Breast epithelium (tissue), 4 donors: ENCODE measurements at regions not wholly inside any gene's neighbourhood (a gene's known extent, or its start where the extent isn't known, plus 50 kb on each side); places are given as distances from the start of the nearest gene placed in this dataset.

Source experiments
- DNase-seq, 2 donors: peaks; one replicate each; pipeline ENCODE4 v3.0.0-alpha.2; 2019; ENCODE audit warnings: low spot score in 2 of 2
- H3K27ac ChIP-seq, 2 donors: fragments of 200-600 bp; sonication (generic) in 1 of 2; one replicate each; pipeline ENCODE4 v1.5.1; 2016 to 2019; ENCODE audit warnings: mild to moderate bottlenecking in 1 of 2
- H3K27me3 ChIP-seq, 2 donors: fragments of 200-600 bp; sonication (generic) in 1 of 2; one replicate each; pipeline versions ENCODE4 v1.5.1 to v1.6.0; 2017 to 2019; ENCODE audit warnings: control low read depth in 1 of 2, mild to moderate bottlenecking in 1 of 2
- H3K36me3 ChIP-seq: fragments of 200-600 bp; one replicate; pipeline ENCODE4 v1.5.1; 2019
- H3K4me1 ChIP-seq, 2 donors: fragments of 200-600 bp; sonication (generic); one replicate each; pipeline ENCODE4 v1.5.1; 2016 to 2019; ENCODE audit warnings: control low read depth in 1 of 2
- H3K4me3 ChIP-seq, 3 donors: fragments of 200-600 bp; sonication (generic); 1 replicate in 2 of 3; 2 replicates in 1 of 3; pipeline ENCODE4 v1.5.1; 2016 to 2019; ENCODE audit warnings: mild to moderate bottlenecking in 3 of 3, moderate library complexity in 2 of 3
- H3K9me3 ChIP-seq, 2 donors: fragments of 200-600 bp; sonication (generic) in 1 of 2; one replicate each; pipeline ENCODE4 v1.5.1; 2016 to 2019; ENCODE audit warnings: control low read depth in 1 of 2
- POLR2A ChIP-seq: fragments of 450-650 bp; IDR thresholded peaks from one replicate; pipeline ENCODE4 v1.6.1; 2016; ENCODE audit warnings: antibody characterized with exemption, mild to moderate bottlenecking, moderate library complexity
- POLR2AphosphoS5 ChIP-seq, 3 donors: sonication (generic); formaldehyde crosslinking; IDR thresholded peaks; one replicate each; pipeline ENCODE4 v1.6.1; 2017; ENCODE audit warnings: antibody characterized with exemption in 3 of 3
- intact Hi-C: fragments of 100-400 bp; cut with DNase I; formaldehyde crosslinking; loops from one replicate; pipeline ENCODE4 v1.15.1; 2023; ENCODE audit warnings: low total_unique reads
- TF ChIP-seq, protein P1 (sequence below), 3 donors: fragments of 450-650 bp; IDR thresholded peaks; one replicate each; pipeline ENCODE4 v1.5.1; 2016 to 2017; ENCODE audit warnings: antibody characterized with exemption in 3 of 3, mild to moderate bottlenecking in 3 of 3, moderate library complexity in 3 of 3

- Histone ChIP-seq H3K4me1 (no peaks in the 10 kb centered on the region), H3K27me3 (no peaks in the 10 kb centered on the region), H3K9me3 (no peaks in the 10 kb centered on the region), H3K36me3 (no peaks in the 10 kb centered on the region), H3K27ac (no peak overlapping the region), H3K4me3 (no peak overlapping the region)
- DNase-seq: no peak
- TF ChIP-seq, protein P1, sequence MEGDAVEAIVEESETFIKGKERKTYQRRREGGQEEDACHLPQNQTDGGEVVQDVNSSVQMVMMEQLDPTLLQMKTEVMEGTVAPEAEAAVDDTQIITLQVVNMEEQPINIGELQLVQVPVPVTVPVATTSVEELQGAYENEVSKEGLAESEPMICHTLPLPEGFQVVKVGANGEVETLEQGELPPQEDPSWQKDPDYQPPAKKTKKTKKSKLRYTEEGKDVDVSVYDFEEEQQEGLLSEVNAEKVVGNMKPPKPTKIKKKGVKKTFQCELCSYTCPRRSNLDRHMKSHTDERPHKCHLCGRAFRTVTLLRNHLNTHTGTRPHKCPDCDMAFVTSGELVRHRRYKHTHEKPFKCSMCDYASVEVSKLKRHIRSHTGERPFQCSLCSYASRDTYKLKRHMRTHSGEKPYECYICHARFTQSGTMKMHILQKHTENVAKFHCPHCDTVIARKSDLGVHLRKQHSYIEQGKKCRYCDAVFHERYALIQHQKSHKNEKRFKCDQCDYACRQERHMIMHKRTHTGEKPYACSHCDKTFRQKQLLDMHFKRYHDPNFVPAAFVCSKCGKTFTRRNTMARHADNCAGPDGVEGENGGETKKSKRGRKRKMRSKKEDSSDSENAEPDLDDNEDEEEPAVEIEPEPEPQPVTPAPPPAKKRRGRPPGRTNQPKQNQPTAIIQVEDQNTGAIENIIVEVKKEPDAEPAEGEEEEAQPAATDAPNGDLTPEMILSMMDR (IDR thresholded peaks at IDR 0.05): no peak
- intact Hi-C loops: no loop called here
Observed at GRCh38 chr20:54710341-54710740, 234.9 kb downstream of the DOK5 start.

GRCh38 chr20:54708229-54708628 lies 232.8 kb downstream of the DOK5 start:
- intact Hi-C loops: no loop called here
- no peaks in the 10 kb centered on the region for H3K4me1 ChIP-seq
- no peaks in the 10 kb centered on the region for H3K9me3 ChIP-seq
- H3K36me3 ChIP-seq: no peaks in the 10 kb centered on the region
- no peak for DNase-seq
- no peak for TF ChIP-seq POLR2A
- no peak for TF ChIP-seq POLR2AphosphoS5 (IDR thresholded peaks at IDR 0.05)
- TF ChIP-seq, protein P1 (IDR thresholded peaks at IDR 0.05): no peak
- H3K27me3 ChIP-seq: no peaks in the 10 kb centered on the region
- H3K4me3 ChIP-seq: no peak overlapping the region
- H3K27ac ChIP-seq: no peak overlapping the region

GRCh38 chr20:54707801-54708200 lies 232.4 kb downstream of the DOK5 start:
- Histone ChIP-seq H3K27me3 (no peaks in the 10 kb centered on the region), H3K27ac (no peak overlapping the region), H3K36me3 (no peaks in the 10 kb centered on the region), H3K9me3 (no peaks in the 10 kb centered on the region), H3K4me3 (no peak overlapping the region), H3K4me1 (no peaks in the 10 kb centered on the region)
- intact Hi-C loops: no loop called here
- DNase-seq: no peak
- TF ChIP-seq POLR2A (no peak), POLR2AphosphoS5 (IDR thresholded peaks at IDR 0.05) (no peak)
- TF ChIP-seq, protein P1 (IDR thresholded peaks at IDR 0.05): no peak

- no peaks in the 10 kb centered on the region for H3K27me3 ChIP-seq
- intact Hi-C loops: no loop called here
- H3K4me1 ChIP-seq: no peaks in the 10 kb centered on the region
- H3K36me3 ChIP-seq: no peaks in the 10 kb centered on the region
- H3K4me3 ChIP-seq: no peak overlapping the region
- no peak for DNase-seq
- H3K9me3 ChIP-seq: no peaks in the 10 kb centered on the region
- TF ChIP-seq, protein P1 (IDR thresholded peaks at IDR 0.05): no peak
- no peak for TF ChIP-seq POLR2A
- TF ChIP-seq POLR2AphosphoS5 (IDR thresholded peaks at IDR 0.05): no peak
- no peak overlapping the region for H3K27ac ChIP-seq
Observed at GRCh38 chr20:54706581-54706980, 231.2 kb downstream of the DOK5 start.

DNA sequence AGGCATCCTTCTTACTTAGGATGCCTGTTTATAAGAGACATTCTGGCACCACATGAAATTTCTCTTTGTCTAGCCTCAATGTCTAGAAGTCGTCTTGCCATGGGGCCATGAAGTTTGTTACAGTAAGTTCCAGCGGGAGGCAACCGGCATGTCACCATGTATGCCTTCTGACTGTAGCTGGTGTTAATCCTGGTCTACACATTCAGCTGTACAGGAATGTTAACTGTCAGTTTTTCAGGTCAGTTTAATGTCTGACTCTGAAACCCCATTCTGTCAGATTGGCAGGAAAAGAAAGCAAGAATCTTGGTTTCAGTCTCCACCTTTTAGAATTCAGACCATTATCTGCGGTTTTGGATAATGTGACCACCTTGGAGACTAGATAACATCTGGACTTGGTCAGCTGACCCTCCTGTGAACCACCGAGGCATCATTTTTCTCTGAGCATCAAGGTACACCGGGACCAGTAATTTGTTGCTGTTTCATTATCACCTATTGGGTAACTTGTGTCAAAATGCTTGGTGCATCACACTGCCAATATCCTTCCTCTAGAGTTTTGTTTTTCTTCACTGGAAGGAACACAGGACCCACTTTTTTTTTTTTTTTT lies 228.7 kb downstream of the DOK5 start:
- H3K9me3 ChIP-seq: no peaks in the 10 kb centered on the region
- TF ChIP-seq POLR2A (no peak), POLR2AphosphoS5 (IDR thresholded peaks at IDR 0.05) (no peak)
- TF ChIP-seq, protein P1 (IDR thresholded peaks at IDR 0.05): no peak
- intact Hi-C loops: loop anchor here (5.0 kb wide), 1 partner anchor 243 kb away; no protein-coding TSS in a partner anchor

More for the DNA sequence above, 228.7 kb downstream of the DOK5 start:
- no peaks in the 10 kb centered on the region for H3K36me3 ChIP-seq
- H3K27me3 ChIP-seq: no peaks in the 10 kb centered on the region
- H3K4me1 ChIP-seq: no peaks in the 10 kb centered on the region
- DNase-seq: no peak
- no peak overlapping the region for H3K4me3 ChIP-seq
- no peak overlapping the region for H3K27ac ChIP-seq
